LNCaP clone FGC (cell line): ENCODE measurements at regions not wholly inside any gene's neighbourhood (a gene's known extent, or its start where the extent isn't known, plus 50 kb on each side); places are given as distances from the start of the nearest gene placed in this dataset.
A peak's percentile ranks its signal among the peaks of the same experiment; 100 is the strongest.
"Not testable (repeated sequence)": the region's sequence is repeated elsewhere in the genome, so short reads cannot be mapped to it uniquely, and the experiment has no call there.

ENCODE experiments used
- DNase-seq: peaks from one replicate; pipeline ENCODE4 v3.0.0-alpha.2; 2011; ENCODE audit warnings: low read depth
- H3K4me3 ChIP-seq: 2 replicates; pipeline ENCODE4 v1.5.1; 2011; ENCODE audit warnings: mild to moderate bottlenecking, low read depth, low read length, control low read depth
- TF ChIP-seq, protein P1 (sequence below): IDR thresholded peaks from 2 replicates; pipeline ENCODE4 v1.5.1; 2012; ENCODE audit warnings: mild to moderate bottlenecking; ENCODE audit not compliant: control insufficient read depth, insufficient read depth; ENCODE audit errors: extremely low read depth

GRCh38 chr21:16215193-16215592, 485.4 kb downstream of the USP25 start:
- no peak overlapping the region for H3K4me3 ChIP-seq
- TF ChIP-seq, protein P1, sequence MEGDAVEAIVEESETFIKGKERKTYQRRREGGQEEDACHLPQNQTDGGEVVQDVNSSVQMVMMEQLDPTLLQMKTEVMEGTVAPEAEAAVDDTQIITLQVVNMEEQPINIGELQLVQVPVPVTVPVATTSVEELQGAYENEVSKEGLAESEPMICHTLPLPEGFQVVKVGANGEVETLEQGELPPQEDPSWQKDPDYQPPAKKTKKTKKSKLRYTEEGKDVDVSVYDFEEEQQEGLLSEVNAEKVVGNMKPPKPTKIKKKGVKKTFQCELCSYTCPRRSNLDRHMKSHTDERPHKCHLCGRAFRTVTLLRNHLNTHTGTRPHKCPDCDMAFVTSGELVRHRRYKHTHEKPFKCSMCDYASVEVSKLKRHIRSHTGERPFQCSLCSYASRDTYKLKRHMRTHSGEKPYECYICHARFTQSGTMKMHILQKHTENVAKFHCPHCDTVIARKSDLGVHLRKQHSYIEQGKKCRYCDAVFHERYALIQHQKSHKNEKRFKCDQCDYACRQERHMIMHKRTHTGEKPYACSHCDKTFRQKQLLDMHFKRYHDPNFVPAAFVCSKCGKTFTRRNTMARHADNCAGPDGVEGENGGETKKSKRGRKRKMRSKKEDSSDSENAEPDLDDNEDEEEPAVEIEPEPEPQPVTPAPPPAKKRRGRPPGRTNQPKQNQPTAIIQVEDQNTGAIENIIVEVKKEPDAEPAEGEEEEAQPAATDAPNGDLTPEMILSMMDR = no peak
- DNase-seq = no peak

- TF ChIP-seq, protein P1 = no peak
- no peak overlapping the region for H3K4me3 ChIP-seq
Measured at GRCh38 chr21:16215663-16216183, 485.9 kb downstream of the USP25 start.

GRCh38 chr21:16216288-16216962, 486.6 kb downstream of the USP25 start:
- H3K4me3 ChIP-seq = no peak overlapping the region
- no peak for DNase-seq
- TF ChIP-seq, protein P1 = no peak

More at GRCh38 chr21:16215663-16216183, 485.9 kb downstream of the USP25 start:
- no peak for DNase-seq

DNA sequence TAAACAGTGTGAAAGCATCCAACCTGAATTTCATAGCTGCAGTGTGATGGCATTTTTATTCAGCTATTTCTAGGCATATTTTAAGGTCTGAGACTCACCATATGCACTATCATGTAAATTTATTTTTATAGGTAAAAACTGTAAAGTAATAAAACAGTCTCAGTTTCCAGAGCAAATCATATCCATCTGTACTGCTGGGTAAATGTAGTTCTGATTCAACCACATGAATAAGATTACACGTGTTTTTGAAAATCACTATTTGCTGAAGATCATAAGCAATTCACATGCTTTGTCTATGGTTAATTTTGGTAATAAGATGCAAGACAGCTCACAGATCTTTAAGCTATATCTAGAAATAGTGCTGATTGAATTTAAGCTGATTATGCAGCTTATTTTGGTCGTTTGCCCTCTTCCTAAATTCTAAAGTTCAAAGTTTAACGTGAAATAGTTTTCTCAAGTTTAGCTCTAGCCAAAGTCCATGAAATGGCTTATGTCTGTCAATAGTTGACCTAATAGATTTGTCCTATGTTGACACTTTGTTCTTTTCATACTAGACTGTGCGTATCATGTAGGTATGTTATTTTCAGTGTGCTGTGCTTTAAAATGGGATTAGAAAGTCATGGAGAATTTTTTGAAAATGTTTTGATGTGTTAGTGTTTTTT, 489.0 kb downstream of the USP25 start:
- H3K4me3 ChIP-seq = no peak overlapping the region
- TF ChIP-seq, protein P1 = no peak
- no peak for DNase-seq

DNA sequence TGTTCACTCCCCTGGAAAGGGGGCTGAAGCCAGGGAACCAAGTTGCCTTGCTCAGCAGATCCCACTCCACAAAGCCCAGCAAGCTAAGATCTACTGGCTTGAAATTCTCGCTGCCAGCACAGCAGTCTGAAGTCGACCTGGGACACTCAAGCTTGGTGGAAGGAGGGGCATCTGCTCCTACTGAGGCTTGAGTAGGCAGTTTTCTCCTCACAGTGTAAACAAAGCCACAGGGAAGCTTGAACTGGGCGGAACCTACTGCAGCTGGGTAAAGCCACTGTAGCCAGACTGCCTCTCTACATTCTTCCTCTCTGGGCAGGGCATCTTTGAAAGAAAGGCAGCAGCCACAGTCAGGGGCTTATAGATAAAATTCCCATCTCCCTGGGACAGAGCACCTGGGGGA, 495.0 kb downstream of the USP25 start:
- H3K4me3 ChIP-seq, DNase-seq: not testable (repeated sequence)

GRCh38 chr21:16239659-16240265, 510.0 kb downstream of the USP25 start:
- peak; percentile 25 for DNase-seq
- H3K4me3 ChIP-seq = no peak overlapping the region
- TF ChIP-seq, protein P1 = no peak

DNA sequence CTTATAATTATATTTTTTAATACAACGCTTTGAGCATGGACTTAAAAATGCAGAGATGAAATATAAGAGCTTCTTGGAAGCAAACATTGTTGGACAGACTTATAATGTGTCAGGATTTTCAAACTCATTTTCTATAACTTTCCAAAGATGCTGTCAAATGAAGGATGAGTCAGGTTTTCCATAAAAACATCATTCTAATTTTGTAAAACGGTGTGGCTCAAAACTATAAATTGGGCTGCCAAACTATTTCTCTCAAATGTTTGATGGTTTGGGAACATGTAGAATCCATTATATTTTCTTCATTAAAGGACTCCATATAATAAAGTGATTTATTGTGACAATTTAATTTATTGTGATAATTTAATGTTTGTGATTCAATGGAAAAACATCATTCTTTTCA, 511.2 kb downstream of the USP25 start:
- no peak for DNase-seq
- no peak overlapping the region for H3K4me3 ChIP-seq
- TF ChIP-seq, protein P1 = no peak
